NCI-H2029 (cell line): ENCODE measurements at regions not wholly inside any gene's neighbourhood (a gene's known extent, or its start where the extent isn't known, plus 50 kb on each side); places are given as distances from the start of the nearest gene placed in this dataset.
"Not testable (repeated sequence)": the region's sequence is repeated elsewhere in the genome, so short reads cannot be mapped to it uniquely, and the experiment has no call there.

Experiments used
- DNase-seq: peaks from one replicate; lab custom pipeline; 2025; lab: John Stamatoyannopoulos, UW

DNA sequence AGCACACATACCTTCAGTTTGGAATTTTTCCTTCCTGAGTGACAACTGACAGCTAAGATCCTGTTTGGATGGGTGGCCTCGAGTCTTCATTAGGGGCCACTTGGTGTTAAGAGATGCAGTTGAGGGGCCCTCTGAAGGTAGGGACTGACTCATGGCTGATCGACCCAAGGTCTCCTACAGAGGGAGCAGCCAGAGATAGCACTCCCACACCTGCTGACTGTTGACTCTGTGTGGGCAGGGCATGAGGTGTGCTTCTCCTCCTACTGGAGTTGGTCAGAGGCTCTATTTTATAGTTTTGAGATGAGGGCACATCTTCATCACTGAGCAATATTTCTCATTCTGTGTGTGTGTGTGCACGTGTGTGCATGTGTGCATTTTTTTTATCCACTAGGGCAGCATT is 378.8 kb upstream of the PODXL start:
- DNase-seq = no peak

DNA sequence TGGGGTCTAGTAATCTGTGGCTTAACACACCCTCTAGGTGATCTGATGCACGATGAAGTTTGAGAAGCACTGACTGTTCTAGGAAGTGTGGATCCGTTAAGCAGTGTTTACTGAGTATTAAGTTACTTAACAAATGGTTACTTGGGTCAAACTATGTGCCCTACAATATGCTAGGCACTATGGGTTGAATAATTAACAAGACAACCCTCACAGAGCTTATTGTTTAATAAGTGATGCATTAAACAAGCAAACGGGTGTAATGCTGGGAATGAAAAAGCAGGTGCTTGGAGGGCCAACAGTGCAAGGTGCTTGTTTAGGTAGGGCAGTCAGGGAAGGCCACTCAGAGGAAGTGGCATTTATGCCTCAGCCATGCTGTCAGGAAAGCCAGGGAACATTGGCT is 378.0 kb upstream of the PODXL start:
- DNase-seq = no peak

DNA sequence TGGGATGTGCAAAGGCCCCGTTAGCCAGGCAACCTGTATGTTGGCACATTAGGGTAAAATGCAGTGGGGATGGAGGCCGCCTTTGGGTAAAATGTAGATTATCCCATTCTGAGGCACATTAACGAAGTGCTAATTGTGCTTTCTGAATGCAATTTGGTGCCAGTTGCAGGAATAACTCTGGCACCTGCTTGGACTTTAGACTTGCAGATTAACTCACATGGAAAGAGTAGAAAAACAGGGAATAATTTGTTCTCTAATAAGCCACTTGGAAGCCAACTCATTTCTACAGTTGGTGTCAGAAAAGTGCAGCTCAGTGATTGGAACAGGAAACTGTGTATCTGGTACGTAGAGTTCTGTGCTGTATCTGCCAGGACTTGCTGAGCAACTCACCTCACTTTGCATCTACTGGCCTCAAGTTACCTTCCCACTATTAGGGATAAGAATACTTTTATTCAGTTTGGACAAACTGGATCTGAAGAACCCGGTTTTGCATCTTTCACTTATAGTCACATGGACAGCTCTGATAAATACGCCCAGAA is 377.4 kb upstream of the PODXL start:
- DNase-seq = no peak

DNA sequence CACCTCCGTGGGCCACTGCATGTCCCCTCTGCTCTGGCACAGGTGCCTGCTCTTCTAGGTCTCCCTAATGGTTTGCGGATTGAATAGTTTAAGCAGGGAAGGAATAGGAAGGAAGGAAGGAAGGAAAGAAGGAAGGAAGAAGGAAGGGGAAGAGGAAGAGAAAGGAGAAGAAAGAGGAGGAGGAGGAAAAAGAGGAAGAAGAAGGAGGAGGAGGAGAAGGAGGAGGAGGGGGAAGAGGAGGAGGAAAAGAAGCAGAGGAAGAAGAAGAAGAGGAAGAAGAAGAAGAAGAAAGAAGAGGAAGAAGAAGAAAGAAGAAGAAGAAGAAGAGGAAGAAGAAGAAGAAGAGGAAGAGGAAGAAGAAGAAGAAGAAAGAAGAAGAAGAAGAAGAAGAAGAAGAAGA is 376.8 kb upstream of the PODXL start:
- DNase-seq = not testable (repeated sequence)

DNA sequence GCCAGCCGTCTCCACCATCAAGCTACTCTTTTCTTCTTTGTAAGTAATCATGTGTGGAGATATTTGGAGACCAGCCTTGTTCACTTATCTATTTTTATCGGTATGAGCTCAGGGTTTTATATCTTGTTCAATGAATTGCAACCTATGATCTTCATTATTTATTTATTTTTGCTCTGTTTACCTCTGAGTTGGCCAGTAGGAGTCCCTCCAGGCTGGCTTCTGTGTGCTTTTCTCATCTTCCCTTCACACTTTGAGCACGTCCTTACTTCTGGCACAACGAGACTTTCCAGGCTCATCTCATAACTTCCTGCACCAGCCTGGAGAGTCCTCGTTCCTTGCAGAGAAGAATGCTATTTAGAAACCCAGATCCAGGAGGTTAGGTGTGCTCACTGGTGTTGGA is 375.8 kb upstream of the PODXL start:
- DNase-seq = no peak

DNA sequence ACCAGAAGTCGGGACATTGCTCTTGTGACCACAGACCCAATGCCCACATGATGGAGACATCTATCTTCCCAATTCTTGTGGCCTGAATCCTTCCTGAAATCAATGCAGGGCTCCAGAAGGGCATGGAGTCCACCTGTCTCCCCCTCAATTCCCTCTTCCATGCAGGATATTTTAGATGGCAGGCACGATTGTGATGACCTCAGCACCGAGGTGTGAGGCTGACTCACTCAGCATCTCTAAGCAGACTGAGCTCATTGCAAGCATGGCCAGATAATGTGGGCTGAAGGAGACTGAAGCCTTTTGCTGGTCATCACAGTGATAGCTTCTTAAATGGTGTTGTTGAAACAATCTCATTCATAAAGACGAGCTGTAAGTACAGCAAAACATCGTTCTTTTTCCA is 374.9 kb upstream of the PODXL start:
- DNase-seq = no peak

DNA sequence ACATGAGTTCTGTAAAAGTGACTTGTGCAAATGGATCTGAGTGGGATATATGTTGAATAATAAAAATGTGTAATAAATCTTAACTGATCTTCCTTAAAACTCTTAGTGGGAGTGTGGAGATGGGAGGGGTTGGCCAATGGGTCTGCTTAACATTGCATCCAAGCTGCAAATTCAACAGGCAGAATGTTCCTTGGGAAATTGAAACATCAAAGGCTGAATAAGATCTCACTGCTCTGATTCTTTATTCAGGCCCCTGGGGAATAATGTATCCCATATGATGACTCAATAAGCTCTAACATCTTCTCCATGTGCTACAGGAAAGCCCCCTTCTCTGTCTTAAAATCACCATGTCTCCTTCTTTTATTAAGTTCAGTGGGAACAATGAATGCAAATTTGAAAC is 373.2 kb upstream of the PODXL start:
- DNase-seq = no peak

DNA sequence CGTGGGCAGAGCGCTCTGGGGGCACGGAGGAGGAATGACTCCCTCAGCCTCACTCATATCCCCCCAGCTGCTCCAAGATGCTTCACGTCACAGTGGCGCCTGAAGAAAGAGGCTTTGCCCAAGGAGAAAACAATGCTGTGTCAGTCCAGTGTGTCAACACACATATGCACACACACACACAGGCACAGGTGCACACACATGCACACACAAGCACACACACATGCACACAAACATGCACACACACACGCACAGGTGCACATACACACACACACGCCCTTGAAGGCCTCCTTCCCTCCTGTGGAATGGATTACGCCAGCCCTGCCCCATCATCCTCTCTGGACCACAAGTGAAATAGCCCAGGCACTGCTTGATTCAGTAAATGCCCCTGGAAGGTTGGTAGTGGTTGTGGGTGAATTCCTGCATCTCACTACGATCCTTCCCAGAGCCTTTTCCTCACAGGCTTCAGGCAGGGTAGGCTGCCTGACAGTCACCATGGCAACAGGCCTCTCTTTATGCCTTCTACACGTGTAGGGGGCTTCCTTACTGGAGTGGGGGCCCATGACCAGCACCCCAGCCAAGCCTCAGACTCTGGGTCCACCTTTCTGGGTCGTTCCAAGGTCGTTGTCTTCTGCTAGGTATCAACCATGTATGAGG is 371.5 kb upstream of the PODXL start:
- no peak for DNase-seq

DNA sequence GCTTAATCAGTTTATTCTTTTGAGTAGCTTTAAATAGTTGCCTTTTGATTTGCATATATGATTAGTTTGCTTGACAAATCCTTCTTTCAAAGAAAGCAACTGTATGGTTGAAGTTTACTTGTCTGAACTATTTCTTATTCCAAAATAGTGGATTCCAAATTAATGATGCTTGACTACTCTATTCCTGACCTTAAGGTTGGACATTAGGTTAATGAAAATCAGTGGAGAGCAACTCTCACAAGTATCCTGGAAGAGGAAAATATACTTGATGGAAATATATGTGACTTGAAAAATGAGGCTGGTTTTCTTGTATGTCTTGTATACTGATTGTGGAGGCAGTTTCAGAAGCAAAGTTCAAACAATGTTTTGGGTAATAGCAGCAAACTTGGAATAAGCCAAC is 369.2 kb upstream of the PODXL start:
- DNase-seq = no peak

DNA sequence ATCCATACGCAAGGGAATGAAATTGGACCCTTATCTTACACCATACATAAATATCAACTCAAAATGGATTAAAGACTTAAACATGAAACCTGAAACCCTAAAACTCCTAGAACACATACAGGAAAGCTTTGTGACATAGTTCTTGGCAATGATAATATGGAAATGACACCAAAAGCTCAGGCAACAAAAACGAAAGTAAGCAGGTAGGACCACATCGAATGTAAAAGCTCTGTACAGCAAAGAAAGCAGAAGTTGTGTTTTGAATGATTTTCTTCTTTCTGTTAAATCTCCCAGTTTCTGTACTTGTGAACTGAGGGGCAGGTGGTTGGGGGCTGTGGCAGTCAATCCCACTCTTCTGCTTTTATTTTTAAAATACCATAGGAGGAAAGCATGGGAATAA is 368.4 kb upstream of the PODXL start:
- no peak for DNase-seq

DNA sequence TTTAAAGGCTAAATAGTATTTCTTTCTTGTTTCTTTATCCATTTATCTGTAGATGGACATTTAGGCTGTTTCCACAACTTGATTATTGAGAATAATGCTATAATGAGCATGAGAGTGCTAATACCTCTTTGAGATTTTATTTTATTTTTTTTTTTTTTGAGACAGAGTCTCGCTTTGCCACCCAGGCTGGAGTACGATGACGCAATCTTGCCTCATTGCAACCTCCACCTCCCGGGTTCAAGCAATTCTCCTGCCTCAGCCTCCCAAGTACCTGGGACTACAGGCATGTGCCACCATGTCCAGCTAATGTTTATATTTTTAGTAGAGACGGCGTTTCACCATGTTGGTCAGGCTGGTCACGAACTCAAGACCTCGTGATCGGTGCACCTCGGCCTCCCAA is 366.5 kb upstream of the PODXL start:
- DNase-seq = not testable (repeated sequence)

DNA sequence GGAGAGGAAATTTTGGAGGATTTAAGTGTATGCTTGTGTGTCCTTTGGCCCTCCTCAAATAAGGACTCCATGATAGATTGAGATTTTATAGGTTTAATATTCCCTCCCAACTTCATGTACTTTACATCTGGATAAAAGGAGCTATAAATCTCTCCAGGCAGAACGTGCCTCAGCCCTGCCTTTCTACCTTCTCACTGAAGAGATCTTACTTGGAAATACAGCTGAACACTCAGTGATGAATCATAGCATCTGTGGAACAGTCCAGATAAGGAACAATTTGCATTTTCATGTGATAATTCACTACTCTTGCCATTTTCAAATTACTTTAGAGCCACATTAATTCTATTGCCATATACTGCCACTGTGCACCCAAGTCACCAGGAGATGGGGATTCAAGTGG is 364.6 kb upstream of the PODXL start:
- no peak for DNase-seq

DNA sequence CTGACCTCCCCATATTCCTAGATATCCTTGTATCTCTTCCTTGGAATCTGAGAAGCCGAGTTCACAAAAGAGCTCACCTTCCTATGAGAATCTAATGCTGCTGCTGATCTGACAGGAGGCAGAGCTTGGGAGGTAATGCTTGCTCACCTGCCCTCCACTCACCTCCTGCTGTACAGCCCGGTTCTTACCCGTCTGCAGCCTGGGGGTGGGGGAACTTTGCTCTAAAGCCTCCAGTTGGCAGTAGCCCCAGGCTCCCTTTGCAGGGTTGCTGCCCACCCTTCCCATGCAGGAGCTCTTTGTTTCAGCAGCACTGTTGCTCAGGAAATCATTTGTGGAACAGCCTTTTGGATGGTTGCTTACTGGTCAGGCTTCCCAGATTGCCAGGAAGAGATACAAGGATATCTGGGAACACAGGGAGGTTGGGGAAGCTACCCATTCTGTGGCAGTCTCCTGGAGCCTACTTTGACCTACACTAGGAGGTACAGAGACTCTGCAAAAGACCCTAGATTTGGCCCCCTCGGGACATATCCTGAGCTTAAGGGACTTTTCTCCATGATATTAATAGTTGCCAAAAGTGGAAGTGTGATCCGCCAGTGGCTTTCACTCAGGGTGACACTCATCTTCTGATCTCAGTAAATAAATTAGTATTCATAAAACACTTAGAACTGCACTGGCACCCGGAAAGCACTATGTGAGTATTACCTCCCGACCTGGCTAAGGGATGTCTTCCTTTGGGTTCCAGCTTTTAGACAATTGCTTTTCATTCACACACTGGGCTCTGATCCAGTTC is 363.7 kb upstream of the PODXL start:
- no peak for DNase-seq

DNA sequence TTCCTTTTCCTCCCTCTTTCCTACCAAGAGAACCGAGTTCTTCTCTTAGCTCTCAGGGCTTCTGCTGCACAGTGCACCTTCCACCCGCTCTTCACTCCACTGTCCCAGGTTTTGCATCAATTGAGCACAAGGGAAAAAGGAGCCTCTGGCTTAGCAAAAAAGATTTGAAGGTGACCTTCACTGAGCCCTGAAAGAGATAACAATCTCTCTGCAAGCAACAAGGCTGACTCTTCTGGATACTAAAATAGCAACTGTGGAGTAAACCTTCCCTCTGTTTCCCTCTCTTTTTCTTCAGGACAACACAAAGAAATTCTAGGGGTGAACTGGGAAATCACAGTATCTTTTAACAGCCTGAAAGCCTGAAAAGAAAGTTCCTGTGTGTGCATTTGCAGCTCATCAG is 354.7 kb upstream of the PODXL start:
- no peak for DNase-seq

DNA sequence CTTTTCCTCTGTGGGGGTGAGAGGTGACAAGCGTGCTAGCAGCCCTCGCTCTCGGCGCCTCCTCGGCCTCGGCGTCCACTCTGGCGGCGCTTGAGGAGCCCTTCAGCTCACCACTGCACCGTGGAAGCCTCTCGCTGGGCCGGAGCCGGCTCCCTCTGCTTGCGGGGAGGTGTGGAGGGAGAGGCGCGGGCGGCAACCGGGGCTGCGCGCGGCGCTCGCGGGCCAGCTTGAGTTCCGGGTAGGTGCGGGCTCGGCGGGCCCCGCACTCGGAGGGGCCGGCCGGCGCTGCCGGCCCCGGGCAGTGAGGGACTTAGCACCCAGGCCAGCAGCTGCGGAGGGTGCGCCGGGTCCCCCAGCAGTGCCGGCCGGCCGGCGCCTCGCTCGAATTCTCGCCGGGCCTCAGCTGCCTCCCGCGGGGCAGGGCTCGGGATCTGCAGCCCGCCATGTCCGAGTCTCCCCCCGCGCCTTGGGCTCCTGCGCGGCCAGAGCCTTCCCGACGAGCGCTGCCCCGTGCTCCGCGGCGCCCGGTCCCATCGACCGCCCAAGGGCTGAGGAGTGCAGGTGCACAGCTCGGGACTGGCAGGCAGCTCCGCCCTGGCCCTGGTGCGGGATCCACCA is 352.8 kb upstream of the PODXL start:
- DNase-seq = no peak

DNA sequence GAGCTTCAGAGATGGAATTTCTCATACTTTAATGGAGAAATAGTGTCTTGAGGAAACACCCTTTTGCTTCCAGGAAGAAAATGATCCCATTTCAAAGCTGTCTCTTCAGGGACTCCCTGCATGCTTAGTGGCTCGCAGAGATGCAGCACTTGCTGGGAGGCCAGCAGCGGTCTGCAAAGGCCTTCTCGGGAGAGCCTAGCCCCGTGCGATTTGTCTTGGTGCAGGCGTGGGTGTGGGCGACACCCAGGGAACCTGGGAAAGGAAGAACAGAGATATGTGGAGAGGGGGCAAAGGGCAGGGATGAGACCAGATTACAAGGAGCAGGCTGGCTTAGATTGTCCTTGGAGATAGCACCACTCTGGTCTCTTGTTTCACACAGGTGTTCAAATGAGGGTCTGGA is 352.3 kb upstream of the PODXL start:
- DNase-seq = no peak

DNA sequence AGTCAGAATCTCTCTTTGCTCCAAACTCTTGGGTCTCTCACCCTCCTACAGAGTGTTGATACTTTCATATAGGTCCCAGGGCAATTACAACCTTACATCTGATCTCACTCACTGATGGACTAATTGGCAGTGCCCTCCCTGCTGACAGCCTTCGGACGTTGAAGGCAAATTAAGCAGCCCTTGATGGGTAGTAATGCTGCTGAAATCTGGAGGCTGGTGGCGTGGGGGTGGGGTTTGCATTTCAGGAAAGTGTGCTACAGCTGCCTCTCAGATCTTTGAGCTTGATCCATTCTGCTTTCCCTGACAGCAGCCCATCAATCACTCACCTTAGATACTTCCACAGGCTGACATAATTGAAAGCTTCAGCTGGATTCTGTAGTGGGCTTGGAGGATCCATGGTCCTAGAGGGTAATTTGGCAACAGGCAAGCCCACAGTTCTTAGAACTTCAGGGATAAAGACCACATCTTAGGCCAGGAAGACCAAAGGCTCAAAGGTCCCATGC is 349.1 kb upstream of the PODXL start:
- DNase-seq = no peak

DNA sequence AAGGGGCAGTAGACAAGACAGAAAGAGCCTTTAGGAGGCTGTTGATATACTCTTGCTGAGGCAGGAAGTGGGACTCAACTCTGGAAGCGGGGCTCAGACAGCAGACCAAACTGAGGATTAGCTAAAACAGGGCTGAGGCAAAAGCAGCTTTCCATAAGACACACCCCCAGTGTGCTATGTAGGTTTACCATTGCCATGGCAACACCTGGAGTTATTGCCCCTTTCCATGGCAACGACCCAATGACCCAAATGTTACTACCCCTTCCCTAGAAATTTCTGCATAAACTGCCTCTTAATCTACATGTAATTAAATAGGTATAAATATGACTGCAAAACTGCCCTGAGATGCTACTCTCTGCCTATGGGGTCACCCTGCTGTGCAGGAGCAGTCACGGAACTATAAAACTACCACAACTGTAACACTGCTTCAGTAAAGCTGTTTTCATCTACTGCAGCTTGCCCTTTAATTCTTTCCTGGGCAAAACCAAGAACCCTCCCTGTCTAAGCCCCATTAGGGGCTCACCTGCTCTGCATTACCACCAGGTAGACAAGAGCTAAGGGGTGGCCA is 348.4 kb upstream of the PODXL start:
- DNase-seq = no peak

DNA sequence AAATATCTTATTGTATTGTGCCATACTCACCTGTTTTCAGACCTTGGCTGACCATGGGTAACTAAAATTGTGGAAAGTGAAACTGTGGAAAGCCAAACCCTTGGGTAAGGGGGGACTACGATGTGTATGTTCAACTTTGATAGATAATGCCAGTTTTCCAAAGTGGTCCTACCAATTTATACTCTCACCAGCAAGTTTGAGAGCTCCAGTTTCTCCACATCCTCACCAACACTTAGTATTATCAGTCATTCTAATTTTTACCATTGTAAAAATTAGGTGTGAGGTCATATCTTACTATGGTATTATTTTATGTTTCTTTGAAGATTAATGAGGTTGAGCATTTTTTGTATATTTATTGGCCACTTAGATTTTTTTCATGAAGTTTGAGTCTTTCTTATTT is 346.9 kb upstream of the PODXL start:
- no peak for DNase-seq

DNA sequence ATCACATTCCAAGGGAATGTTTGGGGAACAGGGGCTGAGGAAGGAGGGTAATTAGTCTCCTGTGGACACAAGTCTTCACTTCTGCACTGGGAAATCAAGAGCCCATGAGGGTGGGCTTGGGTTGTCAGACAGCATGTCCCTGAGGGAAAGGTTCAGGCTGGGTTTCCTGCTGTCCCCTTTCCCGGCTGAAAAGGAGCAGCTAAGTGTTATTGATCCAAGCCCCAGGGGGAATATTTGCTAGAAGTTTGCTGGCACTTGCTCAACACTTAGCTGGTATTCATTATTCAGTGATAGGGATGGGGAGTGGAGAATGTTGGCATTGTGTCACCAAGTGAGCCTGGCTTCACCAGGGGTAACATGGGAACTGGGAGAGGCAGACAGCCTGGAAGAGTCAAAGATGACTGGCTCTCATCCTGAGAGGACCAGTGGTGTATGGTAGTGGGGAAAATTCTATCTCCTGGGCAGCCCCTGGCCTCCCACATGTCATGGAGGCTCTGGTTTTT is 344.4 kb upstream of the PODXL start:
- no peak for DNase-seq

DNA sequence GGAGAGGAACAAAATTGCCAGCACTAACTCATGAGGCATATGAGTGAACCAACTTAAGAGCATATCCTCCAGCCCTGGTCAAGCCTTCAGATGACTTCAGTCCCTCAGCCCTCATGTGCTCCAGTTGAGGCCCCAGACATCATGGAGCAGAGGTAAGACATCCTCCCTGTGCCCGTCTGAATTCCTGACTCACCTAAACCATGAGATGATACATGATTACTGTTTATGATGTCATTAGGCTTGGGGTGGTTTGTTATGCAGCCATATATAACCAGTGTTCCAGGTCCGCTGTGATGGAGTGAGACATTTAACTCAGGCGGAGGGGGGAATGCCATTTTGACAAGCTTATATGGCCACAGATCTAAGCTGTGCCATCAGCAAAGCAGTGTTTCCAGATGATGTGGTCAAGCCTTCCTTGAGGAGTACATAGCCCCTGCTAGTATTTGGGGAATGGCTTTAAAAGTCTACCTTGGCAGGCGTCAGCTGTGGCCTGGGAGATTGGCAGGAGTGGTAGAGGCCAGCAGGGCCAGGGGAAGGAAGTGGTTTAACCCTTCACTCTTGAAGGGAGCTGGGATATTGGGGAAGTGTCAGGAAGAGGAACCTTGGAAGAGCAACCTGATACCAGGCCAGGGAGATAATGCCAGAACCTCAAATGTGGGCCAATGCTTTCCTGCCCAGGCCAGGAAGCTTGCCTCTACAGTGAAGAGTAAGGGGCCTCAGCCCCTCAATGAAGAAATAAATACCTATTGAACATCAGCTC is 343.0 kb upstream of the PODXL start:
- no peak for DNase-seq

DNA sequence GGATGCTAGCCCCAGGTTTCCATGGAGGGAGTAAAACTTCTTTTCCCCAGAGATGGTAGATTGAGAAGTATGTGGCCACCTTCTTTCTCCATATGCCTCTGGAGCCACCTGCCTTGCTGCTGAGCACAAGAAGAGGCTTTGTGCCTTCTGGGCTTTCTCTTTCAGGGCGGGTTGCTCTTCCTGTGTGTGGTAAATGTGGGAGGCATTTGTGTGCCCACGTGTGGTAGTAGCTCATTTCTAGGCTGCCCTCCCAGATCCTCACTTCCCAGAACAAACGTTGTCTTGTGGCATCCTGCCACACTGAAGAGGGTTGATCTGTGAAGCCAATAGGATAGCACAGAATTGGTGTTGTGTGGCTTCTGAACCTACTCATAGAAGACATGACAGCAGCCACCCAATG is 342.0 kb upstream of the PODXL start:
- DNase-seq = no peak
